Keratinocyte (primary cell): ENCODE measurements at regions not wholly inside any gene's neighbourhood (a gene's known extent, or its start where the extent isn't known, plus 50 kb on each side); places are given as distances from the start of the nearest gene placed in this dataset.

ENCODE experiments used
- CTCF ChIP-seq, 3 experiments: IDR thresholded peaks in 1 of 3; conservative IDR thresholded peaks in 1 of 3; optimal IDR thresholded peaks in 1 of 3; 2 replicates in 2 of 3; 3 replicates in 1 of 3; pipeline versions ENCODE3 to v1.5.1; 2011; ENCODE audit warnings: low read length in 3 of 3, mild to moderate bottlenecking in 3 of 3, moderate library complexity in 2 of 3, control low read depth in 1 of 3, inconsistent platforms in 1 of 3; ENCODE audit not compliant: insufficient read depth in 2 of 3; ENCODE audit errors: extremely low read depth in 1 of 3
- EZH2 ChIP-seq: IDR thresholded peaks from one replicate; pipeline ENCODE4 v1.6.1; 2012; ENCODE audit warnings: inconsistent platforms, mild to moderate bottlenecking, low read length, moderate library complexity

DNA sequence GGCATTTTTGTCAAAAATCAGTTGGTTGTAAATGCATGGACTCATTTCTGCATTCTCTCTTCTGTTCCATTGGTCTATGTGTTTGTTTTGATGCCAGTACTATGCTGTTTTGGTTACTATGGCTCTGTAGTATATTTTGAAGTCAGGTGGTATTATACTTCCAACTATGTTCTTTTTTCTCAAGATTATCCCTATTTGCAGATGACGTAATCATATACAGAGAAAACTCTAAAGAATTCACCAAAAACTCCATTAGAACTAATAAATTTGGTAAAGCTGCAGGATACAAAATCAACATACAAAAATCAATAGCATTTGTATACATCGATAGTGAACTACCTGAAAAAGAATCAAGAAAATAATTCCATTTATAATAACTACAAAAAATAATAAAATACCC lies 253.1 kb upstream of the NEGR1 start:
- TF ChIP-seq CTCF (optimal IDR thresholded peaks at IDR 0.05 in 1 of 3, IDR thresholded peaks at IDR 0.05 in 1 of 3, conservative IDR thresholded peaks at IDR 0.05 in 1 of 3; ENCODE audit: extremely low read depth in 1 of 3, insufficient read depth in 2 of 3, low read length in 3 of 3) = no peak
- no peak for TF ChIP-seq EZH2
